ENCODE measurements at regions not wholly inside any gene's neighbourhood (a gene's known extent, or its start where the extent isn't known, plus 50 kb on each side); places are given as distances from the start of the nearest gene placed in this dataset.
A peak's percentile ranks its signal among the peaks of the same experiment; 100 is the strongest.
"Not testable (repeated sequence)": the region's sequence is repeated elsewhere in the genome, so short reads cannot be mapped to it uniquely, and the experiment has no call there.

GRCh38 chr10:27364028-27364427 lies 123.4 kb upstream of the ACBD5 start:
- no peak for DNase-seq (ENCODE audit: low read depth)
- TF ChIP-seq CTCF (IDR thresholded peaks at IDR 0.05; ENCODE audit: insufficient read depth, low read depth, low read length, missing control alignments), result no peak
- H3K4me3 ChIP-seq (ENCODE audit: low read length), result no peak overlapping the region

- peak; percentile 99 for TF ChIP-seq CTCF (IDR thresholded peaks at IDR 0.05; ENCODE audit: insufficient read depth, low read depth, low read length, missing control alignments)
- no peak overlapping the region for H3K4me3 ChIP-seq (ENCODE audit: low read length)
- DNase-seq (ENCODE audit: low read depth), result peak; percentile 84
These were observed 120.1 kb upstream of the ACBD5 start for GRCh38 chr10:27360581-27361172.

GRCh38 chr10:27359792-27360355 lies 119.3 kb upstream of the ACBD5 start:
- H3K4me3 ChIP-seq (ENCODE audit: low read length), result no peak overlapping the region
- no peak for DNase-seq (ENCODE audit: low read depth)
- TF ChIP-seq CTCF (IDR thresholded peaks at IDR 0.05; ENCODE audit: insufficient read depth, low read depth, low read length, missing control alignments), result no peak

GRCh38 chr10:27356738-27357137 lies 116.1 kb upstream of the ACBD5 start:
- no peak for DNase-seq (ENCODE audit: low read depth)
- H3K4me3 ChIP-seq (ENCODE audit: low read length), result no peak overlapping the region
- no peak for TF ChIP-seq CTCF (IDR thresholded peaks at IDR 0.05; ENCODE audit: insufficient read depth, low read depth, low read length, missing control alignments)

GRCh38 chr10:27355918-27356573 lies 115.4 kb upstream of the ACBD5 start:
- TF ChIP-seq CTCF (IDR thresholded peaks at IDR 0.05; ENCODE audit: insufficient read depth, low read depth, low read length, missing control alignments), result no peak
- no peak for DNase-seq (ENCODE audit: low read depth)
- no peak overlapping the region for H3K4me3 ChIP-seq (ENCODE audit: low read length)

GRCh38 chr10:27354643-27355270 lies 114.2 kb upstream of the ACBD5 start:
- DNase-seq (ENCODE audit: low read depth); H3K4me3 ChIP-seq (ENCODE audit: low read length): not testable (repeated sequence)

GRCh38 chr10:27354100-27354499 lies 113.5 kb upstream of the ACBD5 start:
- not testable (repeated sequence) for H3K4me3 ChIP-seq (ENCODE audit: low read length); DNase-seq (ENCODE audit: low read depth)

- no peak for DNase-seq (ENCODE audit: low read depth)
- TF ChIP-seq CTCF (IDR thresholded peaks at IDR 0.05; ENCODE audit: insufficient read depth, low read depth, low read length, missing control alignments), result no peak
- no peak overlapping the region for H3K4me3 ChIP-seq (ENCODE audit: low read length)
These were observed 109.4 kb upstream of the ACBD5 start for GRCh38 chr10:27349987-27350386.

GRCh38 chr10:27347827-27348207 lies 107.2 kb upstream of the ACBD5 start:
- not testable (repeated sequence) for DNase-seq (ENCODE audit: low read depth); H3K4me3 ChIP-seq (ENCODE audit: low read length)
